ENCODE measurements at regions not wholly inside any gene's neighbourhood (a gene's known extent, or its start where the extent isn't known, plus 50 kb on each side); places are given as distances from the start of the nearest gene placed in this dataset.
"Not testable (repeated sequence)": the region's sequence is repeated elsewhere in the genome, so short reads cannot be mapped to it uniquely, and the experiment has no call there.

GRCh38 chr2:118791483-118791882 lies 56.0 kb downstream of the EN1 start:
- no peak for DNase-seq (ENCODE audit: low read depth in 2 of 2)

DNA sequence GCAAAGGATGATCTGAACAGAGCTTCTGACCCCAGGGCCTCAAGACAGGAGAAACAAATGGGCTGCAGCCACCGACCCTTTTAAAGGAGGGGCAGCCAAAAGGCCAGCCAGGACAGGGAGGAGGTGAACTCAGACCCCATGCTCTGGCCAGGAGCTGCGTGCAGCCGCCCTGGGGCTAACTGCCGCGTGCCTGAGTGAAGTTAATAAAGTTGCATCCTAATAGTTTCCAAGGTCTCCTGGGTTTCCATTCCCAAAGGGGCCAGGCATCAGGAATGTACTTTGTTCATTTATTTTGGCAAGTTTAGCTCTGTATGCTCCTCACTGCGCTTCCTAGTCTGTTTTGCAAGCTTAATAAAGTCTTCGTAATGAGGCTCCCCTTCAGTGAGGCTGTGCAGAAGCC lies 60.7 kb downstream of the EN1 start:
- no peak for DNase-seq (ENCODE audit: low read depth in 2 of 2)

GRCh38 chr2:118784860-118785259 lies 62.6 kb downstream of the EN1 start:
- DNase-seq (ENCODE audit: low read depth in 2 of 2) = no peak

GRCh38 chr2:118779362-118779761 lies 68.1 kb downstream of the EN1 start:
- no peak for DNase-seq (ENCODE audit: low read depth in 2 of 2)

DNA sequence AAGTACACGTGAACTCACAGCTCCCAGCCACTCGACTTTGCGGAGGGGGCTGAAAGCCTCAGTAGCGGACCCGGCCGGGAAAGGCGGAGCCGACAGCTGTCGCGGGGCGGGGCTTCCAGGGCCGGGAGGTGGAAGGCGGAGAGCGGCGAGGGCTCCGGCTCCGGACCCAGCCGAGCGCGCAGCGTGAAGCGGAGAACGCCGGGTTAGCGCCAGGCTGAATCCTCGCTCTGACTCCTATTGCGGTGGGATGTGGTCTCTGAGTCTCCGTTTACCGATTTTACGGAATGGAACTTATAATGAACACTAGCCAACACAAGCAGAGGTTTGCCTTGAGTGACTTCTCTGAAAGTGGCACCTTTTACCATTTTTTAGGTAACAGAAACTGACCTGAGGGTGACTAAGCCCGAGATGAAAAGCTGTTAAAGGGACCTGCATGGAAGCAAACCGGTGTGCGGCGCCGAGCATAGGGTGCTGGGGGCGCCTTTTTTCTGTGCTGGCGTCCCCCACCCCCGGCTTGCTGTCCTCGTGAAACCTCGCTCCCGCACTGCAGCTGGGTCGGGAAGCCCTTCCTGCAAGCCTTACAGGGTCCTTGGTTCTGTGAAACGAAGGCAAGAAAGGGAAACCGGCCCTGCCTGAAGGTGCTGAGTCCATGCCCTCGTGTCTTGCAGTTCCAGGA lies 72.9 kb downstream of the EN1 start:
- peak; percentile 1 to 12 for DNase-seq (ENCODE audit: low read depth in 2 of 2)

GRCh38 chr2:118773826-118774225 lies 73.6 kb downstream of the EN1 start:
- DNase-seq (ENCODE audit: low read depth in 2 of 2) = no peak

DNA sequence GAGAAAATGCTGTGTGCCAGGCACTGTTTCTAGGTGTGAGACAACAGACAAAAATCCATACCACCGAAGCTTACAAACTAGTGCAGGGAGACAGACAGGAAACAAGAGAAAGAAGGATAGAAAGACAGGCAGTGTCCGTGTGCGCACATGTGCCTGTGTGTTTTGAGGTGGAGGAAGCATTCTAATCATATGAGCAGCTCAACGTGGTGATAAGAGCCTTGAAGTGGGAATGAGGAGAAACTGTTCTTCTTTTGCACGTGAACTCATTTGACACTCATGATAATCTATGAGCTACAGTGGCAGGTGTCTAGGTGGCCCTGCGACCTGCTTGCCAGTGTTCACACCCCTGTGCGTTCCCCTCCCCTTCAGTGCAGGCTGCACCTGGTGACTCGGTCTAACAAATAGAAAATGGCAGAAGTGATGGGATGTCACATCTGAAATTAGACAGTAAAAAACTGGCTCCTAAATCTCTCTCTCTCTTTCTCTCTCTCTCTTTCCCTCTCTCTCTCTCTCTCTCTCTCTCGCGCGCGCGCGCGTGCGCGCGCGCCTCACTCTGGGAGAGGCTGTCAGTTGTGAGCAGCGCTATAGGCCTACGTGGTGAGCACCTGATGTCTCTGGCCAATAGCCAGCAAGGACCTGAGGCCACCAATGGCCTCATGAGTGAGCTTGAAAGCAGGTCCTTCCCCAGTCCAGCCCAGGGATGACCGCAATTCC lies 74.8 kb downstream of the EN1 start:
- no peak for DNase-seq (ENCODE audit: low read depth in 2 of 2)

DNA sequence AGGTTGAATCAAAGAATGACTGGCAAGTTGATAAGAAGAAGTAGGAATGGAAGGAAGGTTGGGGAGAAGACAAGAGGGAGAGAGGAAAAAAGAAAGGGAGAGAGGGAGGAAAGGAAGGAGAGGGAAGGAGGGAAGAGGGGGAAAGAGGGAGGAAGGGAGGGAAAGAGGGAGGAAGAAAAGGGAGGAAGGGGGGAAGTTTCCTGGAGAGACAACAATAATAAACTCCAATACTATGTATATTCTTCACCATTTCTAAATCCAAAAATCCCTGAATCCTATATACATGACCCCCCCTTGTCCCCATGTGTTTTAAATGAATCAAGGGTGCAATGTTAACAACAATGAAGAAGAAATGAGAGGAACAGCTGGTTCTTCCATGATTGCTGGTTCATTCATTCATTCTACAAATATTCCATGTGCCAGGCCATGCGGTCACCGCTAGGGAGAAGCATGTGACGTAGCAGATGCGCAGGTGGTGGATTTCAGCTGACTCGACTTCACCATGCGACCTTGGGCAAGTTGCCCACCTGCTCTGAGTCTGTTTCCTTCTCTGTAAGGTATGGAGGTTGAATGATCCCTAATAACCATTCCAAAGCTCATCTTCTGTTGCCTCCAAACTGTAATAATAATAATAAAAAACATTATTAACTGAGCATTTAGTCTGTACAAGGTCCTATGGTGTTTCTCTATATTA lies 77.6 kb downstream of the EN1 start:
- no peak for DNase-seq (ENCODE audit: low read depth in 2 of 2)

GRCh38 chr2:118766871-118767270 lies 80.6 kb downstream of the EN1 start:
- DNase-seq (ENCODE audit: low read depth in 2 of 2) = no peak

DNA sequence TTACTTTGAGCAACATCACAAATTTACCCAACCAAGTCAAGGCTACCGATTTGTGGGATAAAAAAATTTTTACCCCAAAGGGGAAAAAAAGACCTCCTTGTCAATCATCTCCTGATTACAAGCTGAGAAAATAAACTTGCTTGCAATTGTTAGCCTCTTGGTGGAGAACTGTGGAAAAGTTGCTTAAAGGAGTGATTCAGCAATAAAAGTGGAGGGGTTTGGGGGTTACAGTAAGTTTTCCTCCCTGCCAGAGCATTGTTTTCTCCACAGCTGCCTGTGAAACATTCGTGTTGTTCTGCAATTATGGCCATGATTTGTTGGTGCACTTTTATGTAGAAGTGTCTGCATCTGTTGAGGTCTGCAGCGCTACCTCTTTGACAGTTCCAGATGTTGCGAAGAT lies 82.6 kb downstream of the EN1 start:
- no peak for DNase-seq (ENCODE audit: low read depth in 2 of 2)

DNA sequence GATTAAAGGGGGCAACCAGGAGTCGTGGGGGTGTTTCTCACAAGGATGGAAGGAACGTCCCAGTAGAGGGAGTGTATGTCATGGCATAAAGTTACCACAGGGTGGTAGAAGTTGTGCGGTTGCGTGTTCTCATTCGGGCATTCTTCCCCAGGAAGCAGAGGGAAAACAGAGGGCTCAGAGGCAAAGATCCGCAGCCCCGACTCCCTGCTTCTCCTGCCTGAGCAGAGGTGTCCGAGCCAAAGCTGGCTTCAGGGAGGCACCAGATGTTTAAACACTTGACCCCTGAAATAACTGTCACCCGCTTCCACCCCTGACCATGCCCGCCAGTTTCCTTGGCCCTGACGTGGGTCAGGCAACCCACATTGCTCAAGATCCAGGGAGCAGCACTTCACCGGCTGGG lies 83.7 kb downstream of the EN1 start:
- no peak for DNase-seq (ENCODE audit: low read depth in 2 of 2)

DNA sequence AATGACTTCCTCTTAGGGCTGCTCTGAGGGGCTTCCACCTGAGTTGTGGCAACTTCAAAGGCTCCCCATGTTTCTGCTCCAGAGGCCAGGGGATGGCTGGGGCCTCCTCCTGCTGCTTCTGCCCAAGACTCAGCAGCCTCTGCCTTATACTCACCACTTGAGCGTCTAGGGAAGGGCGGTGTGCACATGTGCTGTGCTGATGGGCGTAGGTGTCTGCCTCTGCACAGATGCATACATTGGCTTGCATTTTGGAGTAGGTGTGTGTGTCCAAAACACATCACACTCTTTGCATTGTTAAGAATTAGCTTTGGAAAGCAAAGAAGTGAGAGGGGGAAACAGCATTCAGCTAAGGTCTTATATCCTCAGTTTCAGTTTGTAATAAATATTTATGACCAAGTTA lies 85.2 kb downstream of the EN1 start:
- no peak for DNase-seq (ENCODE audit: low read depth in 2 of 2)

DNA sequence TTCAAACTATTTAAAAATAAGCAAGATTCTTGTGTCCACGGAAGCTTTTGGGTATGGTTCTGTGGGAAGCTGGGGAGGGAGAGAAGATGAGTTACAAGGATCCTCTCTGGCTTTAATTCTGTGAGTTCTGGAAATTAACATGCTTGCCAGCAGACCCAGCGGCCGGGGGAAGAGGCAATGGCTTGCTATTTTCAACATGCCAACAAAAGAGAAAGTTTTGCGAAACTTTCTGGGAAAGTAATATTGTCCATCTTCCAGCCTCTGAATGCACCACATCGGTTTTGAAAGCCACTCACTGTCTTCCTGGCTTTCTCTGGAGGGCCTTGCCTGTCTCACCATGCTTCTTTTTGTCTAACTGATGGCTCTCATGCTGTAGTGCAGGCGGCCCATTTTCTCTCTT lies 85.7 kb downstream of the EN1 start:
- DNase-seq (ENCODE audit: low read depth in 2 of 2) = no peak

- no peak for DNase-seq (ENCODE audit: low read depth in 2 of 2)
Observed at GRCh38 chr2:118755901-118756300, 91.5 kb downstream of the EN1 start.

DNA sequence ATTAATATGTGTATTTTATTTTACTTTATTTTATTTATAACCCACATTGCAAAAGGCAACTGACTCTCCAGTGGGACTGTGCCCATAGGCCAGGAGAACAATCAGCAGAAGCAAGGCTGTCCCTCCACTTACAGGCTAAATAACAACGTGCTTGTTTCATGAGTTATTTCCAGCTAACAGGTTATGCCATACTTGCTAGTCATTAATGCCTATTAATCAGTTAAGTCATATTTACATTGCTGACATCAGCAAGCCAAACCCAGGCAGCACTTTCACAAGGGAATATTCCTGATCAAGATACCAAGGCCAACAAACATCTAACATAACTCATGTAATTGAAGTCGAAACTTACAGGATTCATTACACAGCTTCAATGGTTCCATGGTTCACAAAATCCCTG lies 92.1 kb downstream of the EN1 start:
- DNase-seq (ENCODE audit: low read depth in 2 of 2) = no peak

DNA sequence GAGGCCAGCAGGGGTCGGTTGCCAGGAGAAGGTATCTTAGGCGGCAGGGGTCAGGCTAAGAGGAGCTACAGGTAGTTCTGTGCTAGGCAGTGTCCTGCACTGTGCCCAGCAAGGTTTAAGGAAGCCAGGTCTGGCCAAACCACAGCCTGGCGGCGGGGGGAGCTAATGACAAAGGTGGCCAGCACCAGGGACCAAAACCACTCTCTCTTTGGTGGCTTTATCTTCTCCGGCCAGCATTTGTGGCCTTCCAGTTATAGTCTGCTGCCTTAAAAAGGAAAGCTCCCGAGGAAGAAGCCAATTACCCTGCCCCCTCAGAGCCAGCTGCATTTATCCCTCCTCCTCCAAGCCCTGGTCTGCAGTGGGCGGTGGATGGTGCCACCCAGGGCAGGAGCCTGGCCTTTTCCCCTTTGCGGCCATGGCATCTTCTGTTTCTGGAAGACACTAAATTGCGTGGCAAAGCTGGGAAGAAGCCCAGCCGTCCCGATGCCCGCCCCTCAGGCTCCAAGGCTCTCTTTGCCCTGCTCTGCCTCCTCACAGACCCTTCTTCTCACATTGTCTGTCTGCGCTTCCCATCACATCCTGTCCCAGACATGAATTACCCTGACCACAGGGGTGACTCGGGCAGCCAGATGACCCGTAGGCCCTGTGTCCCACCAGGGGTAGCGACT lies 94.6 kb downstream of the EN1 start:
- no peak for DNase-seq (ENCODE audit: low read depth in 2 of 2)

- DNase-seq (ENCODE audit: low read depth in 2 of 2) = no peak
Observed at GRCh38 chr2:118750959-118751565, 96.4 kb downstream of the EN1 start.

- DNase-seq (ENCODE audit: low read depth in 2 of 2) = no peak
Observed at GRCh38 chr2:118748245-118748885, 99.1 kb downstream of the EN1 start.

DNA sequence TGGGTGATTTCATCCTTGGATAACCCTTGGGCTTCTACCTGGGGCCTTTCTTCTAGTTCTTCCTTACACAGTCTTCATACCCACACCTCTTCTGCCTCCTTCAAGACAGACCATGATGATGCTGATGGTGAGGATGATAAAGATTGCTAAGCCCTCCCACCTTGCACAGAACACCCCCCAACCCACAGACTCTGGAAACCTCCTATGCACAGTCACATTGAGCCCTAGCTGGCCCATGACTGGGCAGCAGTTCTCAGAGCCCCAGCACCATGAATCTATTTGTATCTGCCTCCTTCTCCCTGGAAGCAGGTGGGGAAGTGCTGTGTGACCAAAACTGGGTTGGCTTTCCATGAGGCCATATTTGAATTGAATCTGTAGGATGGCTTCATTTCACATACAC lies 99.8 kb downstream of the EN1 start:
- DNase-seq (ENCODE audit: low read depth in 2 of 2) = no peak

- DNase-seq (ENCODE audit: low read depth in 2 of 2) = no peak
Observed at GRCh38 chr2:118747066-118747465, 100.4 kb downstream of the EN1 start.

DNA sequence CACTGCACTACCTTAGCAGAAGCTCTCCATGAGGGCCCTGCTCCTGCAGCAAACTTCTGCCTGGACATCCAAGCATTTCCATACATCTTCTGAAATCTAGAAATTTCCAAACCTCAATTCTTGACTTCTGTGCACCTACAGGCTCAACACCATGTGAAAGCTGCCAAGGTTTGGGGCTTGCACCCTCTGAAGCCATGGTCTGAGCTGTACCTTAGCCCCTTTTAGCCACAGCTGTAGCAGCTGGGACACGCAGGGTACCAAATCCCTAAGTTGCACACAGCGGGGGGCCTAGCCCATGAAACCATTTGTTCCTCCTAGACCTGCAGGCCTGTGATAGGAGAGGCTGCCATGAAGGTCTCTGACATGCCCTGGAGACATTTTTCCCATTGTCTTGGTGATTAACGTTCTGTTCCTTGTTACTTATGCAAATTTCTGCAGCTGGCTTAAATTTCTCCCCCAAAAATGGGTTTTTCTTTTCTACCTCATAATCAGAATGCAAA lies 102.7 kb downstream of the EN1 start:
- not testable (repeated sequence) for DNase-seq (ENCODE audit: low read depth in 2 of 2)
